Superior temporal gyrus (tissue), 1 donor: ENCODE measurements at regions not wholly inside any gene's neighbourhood (a gene's known extent, or its start where the extent isn't known, plus 50 kb on each side); places are given as distances from the start of the nearest gene placed in this dataset.
A peak's percentile ranks its signal among the peaks of the same experiment; 100 is the strongest.

Experiments used
- DNase-seq: peaks from one replicate; pipeline ENCODE4 v3.0.0-alpha.2; 2016; ENCODE audit errors: extremely low spot score

GRCh38 chr13:69571606-69572323 is 535.9 kb upstream of the ATXN8OS start:
- DNase-seq, result no peak

- DNase-seq, result no peak
Observed at GRCh38 chr13:69567514-69567913, 540.1 kb upstream of the ATXN8OS start.

DNA sequence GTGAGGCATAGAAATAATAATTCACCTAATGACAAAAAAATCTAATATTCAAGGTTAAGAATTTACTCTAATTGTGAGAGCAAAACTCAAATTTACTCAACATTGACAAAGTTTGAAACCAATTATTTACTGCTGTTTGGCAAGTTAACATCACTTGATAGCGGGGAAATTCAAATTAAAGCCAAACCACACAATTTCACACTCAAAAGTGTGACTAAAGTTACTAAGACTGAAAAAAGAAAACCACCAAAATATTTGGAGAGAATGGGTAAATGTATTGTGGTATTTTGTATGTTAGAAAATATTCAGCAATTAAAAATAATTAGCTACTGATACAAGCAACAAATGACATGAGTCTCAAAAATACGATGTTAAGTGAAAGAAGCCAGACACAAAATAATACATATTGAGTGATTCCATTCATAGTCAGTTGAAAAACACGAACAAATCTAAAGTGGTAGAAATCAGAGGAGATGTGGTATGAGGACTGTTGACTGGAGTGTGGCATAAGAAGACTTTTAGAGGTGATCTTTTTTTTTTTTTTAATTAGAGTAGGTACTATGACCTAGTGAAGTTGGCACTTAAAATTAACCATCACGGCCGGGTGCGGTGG is 541.4 kb upstream of the ATXN8OS start:
- no peak for DNase-seq

DNA sequence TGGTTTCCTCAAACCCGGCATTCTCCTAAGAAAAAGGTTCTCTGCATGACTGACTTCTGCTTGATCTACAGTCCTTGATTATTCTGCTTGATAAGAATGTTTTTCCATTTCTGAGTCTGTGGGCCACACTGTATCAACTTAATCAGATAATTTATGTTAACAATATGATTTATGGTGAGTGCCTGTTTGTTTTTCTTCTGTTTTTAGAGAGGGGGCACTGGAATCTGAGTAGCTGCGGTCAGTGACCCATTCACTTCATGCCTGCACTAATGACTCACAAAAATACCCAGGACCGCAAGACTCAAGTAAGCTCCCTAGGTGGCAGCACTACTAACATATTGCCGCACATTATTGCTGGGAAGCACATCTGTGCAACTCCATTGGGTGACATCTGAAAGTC is 542.3 kb upstream of the ATXN8OS start:
- no peak for DNase-seq

GRCh38 chr13:69556540-69557196 is 551.0 kb upstream of the ATXN8OS start:
- DNase-seq, result no peak

GRCh38 chr13:69553976-69554375 is 553.6 kb upstream of the ATXN8OS start:
- DNase-seq, result no peak

DNA sequence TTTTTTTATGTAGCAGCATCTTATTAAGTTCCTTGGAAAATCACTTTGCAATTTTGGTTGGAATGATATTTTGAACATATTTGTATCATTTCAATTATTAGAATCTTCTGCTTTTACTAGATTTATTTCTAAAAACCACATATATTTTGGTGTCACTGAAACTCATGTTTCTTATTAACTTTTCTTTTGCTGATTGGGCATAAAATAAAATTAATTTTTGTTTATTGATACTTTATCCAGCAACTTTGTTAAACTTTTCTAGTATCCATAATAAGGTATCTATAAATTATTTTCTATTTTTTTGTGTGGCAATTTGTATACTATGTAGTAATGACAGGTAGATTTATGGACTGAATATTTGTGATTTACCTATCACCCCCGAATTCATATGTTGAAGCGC is 556.4 kb upstream of the ATXN8OS start:
- no peak for DNase-seq

GRCh38 chr13:69547780-69548179 is 559.8 kb upstream of the ATXN8OS start:
- no peak for DNase-seq

GRCh38 chr13:69545551-69545950 is 562.1 kb upstream of the ATXN8OS start:
- DNase-seq, result no peak

DNA sequence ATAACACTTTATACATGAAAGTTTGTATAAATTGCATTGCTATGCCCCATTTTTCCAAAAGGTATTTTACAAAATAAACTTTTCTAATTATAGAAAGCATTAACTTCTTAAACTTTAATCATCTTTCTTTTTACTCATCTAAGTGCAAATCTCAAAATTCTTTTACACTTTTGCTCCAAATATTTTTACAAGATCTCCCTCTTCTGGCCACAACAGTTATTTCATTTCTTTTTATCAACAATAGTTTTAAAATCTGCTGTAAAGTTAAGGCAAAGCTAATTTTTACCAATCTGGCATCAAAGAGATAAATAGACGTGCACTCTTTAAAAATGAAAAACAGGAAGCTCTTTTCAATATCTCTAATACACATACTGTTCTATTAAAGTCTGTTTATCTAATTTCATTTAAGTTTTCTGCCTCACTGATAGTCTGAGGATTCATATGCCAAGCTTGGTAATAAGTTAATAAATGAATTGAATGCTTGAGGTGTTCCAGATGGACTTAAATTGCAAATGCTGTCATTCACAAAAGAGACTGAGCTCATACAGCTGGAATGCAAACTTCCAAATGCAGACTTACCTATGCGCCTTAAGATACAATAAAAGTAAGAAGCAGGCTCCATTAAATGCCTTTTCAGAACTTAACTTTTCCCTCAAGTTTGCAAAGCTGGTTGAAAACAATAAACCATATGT is 583.0 kb upstream of the ATXN8OS start:
- peak; percentile 29 for DNase-seq

DNA sequence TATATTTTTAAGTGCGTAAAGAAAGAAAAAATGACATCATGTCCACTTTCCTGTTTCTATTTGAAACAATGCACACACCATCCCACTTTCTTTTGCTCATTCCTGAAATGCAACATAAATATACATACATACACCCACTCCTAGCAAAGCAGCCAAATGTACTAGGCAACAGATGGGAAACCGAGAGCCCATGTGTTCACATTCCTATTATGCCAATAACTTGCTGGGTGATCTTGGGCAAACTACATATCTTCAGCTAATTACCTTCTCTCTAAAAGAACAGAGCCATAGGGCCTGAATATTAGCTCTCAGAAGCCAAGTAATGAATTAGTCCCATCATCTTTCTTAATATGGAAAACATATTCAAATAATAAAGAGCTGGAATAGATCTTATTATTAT is 610.6 kb upstream of the ATXN8OS start:
- peak; percentile 55 for DNase-seq

- DNase-seq, result no peak
Observed at GRCh38 chr13:69495096-69495495, 612.5 kb upstream of the ATXN8OS start.

- DNase-seq, result no peak
Observed at GRCh38 chr13:69487576-69487975, 620.0 kb upstream of the ATXN8OS start.

GRCh38 chr13:69485991-69486592 is 621.5 kb upstream of the ATXN8OS start:
- DNase-seq, result no peak

DNA sequence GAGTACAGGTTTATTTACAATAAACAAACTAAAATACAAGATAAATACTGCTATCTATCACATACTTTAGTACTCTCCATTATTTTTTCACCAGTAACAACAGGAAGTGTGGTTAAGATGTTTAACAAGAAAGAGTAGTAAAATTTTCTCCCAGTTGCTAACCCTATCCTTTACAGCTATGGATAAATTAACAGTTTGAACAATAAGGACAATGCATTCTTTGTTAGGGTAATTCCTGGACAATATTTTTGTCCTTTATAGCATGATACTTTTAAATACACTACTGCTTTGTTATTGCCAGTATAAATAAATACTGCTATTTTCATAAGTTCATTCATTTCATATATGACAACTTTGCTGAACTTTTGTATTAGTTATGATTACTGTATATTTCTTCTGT is 630.2 kb upstream of the ATXN8OS start:
- DNase-seq, result no peak

DNA sequence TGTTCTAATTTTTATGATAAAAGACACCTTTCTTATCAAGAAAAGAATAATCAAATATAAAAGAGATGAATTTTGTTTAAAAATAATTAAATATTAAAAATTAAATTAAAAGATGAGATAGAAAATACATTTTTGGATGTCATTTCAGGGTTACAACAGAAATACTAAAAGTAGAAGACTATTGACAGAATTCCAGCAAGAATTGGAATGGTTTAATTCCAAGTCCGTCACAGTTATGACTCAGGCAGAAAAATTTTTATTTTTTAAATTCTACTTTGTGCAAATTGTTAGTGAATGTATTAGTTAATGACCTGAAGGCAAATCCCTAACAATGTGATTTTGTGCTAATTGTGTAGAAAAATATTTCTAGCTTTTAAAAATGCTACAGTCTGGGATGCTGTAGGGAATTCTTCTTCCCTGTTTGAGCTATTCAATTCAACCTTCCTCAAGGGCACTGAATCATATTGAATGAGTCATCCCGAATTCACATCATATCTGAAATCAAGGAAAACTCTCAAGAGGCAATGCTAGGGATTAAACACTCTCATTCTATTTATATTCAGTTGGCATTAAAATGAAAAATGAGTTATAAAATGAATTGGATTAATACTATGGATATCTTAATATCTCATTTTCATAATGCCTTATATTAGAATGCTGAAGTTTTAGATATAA is 633.5 kb upstream of the ATXN8OS start:
- no peak for DNase-seq

DNA sequence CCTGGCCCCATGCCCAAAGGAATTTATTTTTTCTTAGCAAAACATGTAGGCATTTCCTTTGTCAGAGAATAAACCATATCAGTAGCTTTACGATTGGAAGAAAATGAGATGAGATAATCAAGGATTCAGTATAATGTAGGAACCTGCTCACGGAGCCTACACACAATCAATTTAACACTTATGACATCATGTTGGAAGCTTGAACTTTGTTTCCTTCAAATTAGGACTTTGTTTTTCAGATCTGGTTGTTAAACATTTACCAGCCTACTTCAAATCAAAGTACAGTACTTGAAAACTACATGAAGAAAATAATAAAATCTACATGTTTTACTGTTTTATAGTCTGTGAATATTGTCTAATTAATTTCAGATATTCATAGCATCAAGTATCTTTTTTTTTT is 639.0 kb upstream of the ATXN8OS start:
- DNase-seq, result no peak

- no peak for DNase-seq
Observed at GRCh38 chr13:69461397-69461796, 646.2 kb upstream of the ATXN8OS start.

DNA sequence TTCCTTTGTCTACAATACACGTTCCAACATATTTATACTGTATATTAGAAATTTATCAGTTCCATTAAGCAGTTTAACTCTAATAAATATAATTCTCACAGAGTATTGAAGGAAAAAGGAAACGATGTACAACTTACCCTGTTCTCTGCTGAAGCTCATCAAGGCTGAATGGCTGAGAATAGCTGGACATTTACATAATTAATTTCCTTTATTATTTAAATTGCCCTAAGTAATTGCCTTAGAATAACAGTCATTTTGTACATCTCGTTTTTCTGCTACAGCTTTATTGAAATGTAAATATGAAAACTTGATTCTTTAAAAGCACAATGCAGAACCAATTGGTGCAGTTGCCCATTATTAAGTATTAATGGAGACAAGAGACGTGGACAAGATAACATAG is 648.3 kb upstream of the ATXN8OS start:
- DNase-seq, result no peak

- no peak for DNase-seq
Observed at GRCh38 chr13:69458013-69458412, 649.6 kb upstream of the ATXN8OS start.

- DNase-seq, result no peak
Observed at GRCh38 chr13:69450245-69450644, 657.4 kb upstream of the ATXN8OS start.

GRCh38 chr13:69425235-69425634 is 682.4 kb upstream of the ATXN8OS start:
- no peak for DNase-seq
